Epidermal melanocyte (primary cell): ENCODE measurements at regions not wholly inside any gene's neighbourhood (a gene's known extent, or its start where the extent isn't known, plus 50 kb on each side); places are given as distances from the start of the nearest gene placed in this dataset.
"Not testable (repeated sequence)": the region's sequence is repeated elsewhere in the genome, so short reads cannot be mapped to it uniquely, and the experiment has no call there.

ENCODE experiments used
- DNase-seq: peaks from one replicate; pipeline ENCODE4 v3.0.0; 2011; ENCODE audit warnings: low spot score; ENCODE audit not compliant: insufficient read length

- DNase-seq: not testable (repeated sequence)
These were observed 58.3 kb downstream of the ART5 start for GRCh38 chr11:3583476-3583875.

GRCh38 chr11:3581389-3581725 lies 60.4 kb downstream of the ART5 start:
- DNase-seq: not testable (repeated sequence)

GRCh38 chr11:3580487-3581388 lies 61.1 kb downstream of the ART5 start:
- not testable (repeated sequence) for DNase-seq

- DNase-seq: not testable (repeated sequence)
These were observed 62.0 kb downstream of the ART5 start for GRCh38 chr11:3579600-3580459.

- DNase-seq: not testable (repeated sequence)
These were observed 65.7 kb downstream of the ART5 start for GRCh38 chr11:3576066-3576604.

- DNase-seq: not testable (repeated sequence)
These were observed 68.7 kb downstream of the ART5 start for GRCh38 chr11:3572976-3573647.

GRCh38 chr11:3571752-3572151 lies 70.0 kb downstream of the ART5 start:
- DNase-seq: not testable (repeated sequence)

GRCh38 chr11:3565838-3566237 lies 76.0 kb downstream of the ART5 start:
- DNase-seq: not testable (repeated sequence)

- DNase-seq: not testable (repeated sequence)
These were observed 77.4 kb downstream of the ART5 start for GRCh38 chr11:3564383-3564782.

- not testable (repeated sequence) for DNase-seq
These were observed 87.2 kb downstream of the ART5 start for GRCh38 chr11:3554621-3555020.

- DNase-seq: not testable (repeated sequence)
These were observed 96.8 kb downstream of the ART5 start for GRCh38 chr11:3544990-3545389.

- DNase-seq: not testable (repeated sequence)
These were observed 103.6 kb downstream of the ART5 start for GRCh38 chr11:3538220-3538619.

GRCh38 chr11:3537254-3537653 lies 104.5 kb downstream of the ART5 start:
- not testable (repeated sequence) for DNase-seq

GRCh38 chr11:3532958-3533357 lies 108.8 kb downstream of the ART5 start:
- not testable (repeated sequence) for DNase-seq

GRCh38 chr11:3531280-3531679 lies 110.5 kb downstream of the ART5 start:
- DNase-seq: not testable (repeated sequence)

- not testable (repeated sequence) for DNase-seq
These were observed 118.2 kb downstream of the ART5 start for GRCh38 chr11:3523567-3523966.

GRCh38 chr11:3520905-3521304 lies 120.9 kb downstream of the ART5 start:
- not testable (repeated sequence) for DNase-seq

GRCh38 chr11:3519841-3520240 lies 122.0 kb downstream of the ART5 start:
- DNase-seq: not testable (repeated sequence)

- DNase-seq: not testable (repeated sequence)
These were observed 124.7 kb downstream of the ART5 start for GRCh38 chr11:3516934-3517567.

- not testable (repeated sequence) for DNase-seq
These were observed 125.4 kb downstream of the ART5 start for GRCh38 chr11:3516345-3516933.
